IPS-18a (cell line): ENCODE measurements at regions not wholly inside any gene's neighbourhood (a gene's known extent, or its start where the extent isn't known, plus 50 kb on each side); places are given as distances from the start of the nearest gene placed in this dataset.

ENCODE experiments used
- H3K27ac ChIP-seq: one replicate; pipeline ENCODE4 v1.5.1; 2013; ENCODE audit warnings: low read length
- H3K27me3 ChIP-seq: one replicate; pipeline ENCODE4 v1.6.1; 2013; ENCODE audit warnings: mild to moderate bottlenecking, low read length; ENCODE audit not compliant: control insufficient read depth, insufficient read depth
- H3K36me3 ChIP-seq: one replicate; pipeline ENCODE4 v1.6.1; 2013; ENCODE audit warnings: low read depth, low read length; ENCODE audit not compliant: control insufficient read depth
- H3K4me1 ChIP-seq: one replicate; pipeline ENCODE4 v1.6.1; 2013; ENCODE audit warnings: low read depth, low read length; ENCODE audit not compliant: control insufficient read depth
- H3K4me3 ChIP-seq: one replicate; pipeline ENCODE4 v1.5.1; 2013; ENCODE audit warnings: low read length
- H3K9ac ChIP-seq: one replicate; pipeline ENCODE4 v1.6.1; 2013; ENCODE audit warnings: mild to moderate bottlenecking, low read length, moderate library complexity
- H3K9me3 ChIP-seq: one replicate; pipeline ENCODE4 v1.6.1; 2013; ENCODE audit warnings: low read depth, low read length; ENCODE audit not compliant: control insufficient read depth

GRCh38 chr1:224497714-224498573 is 63.3 kb upstream of the WDR26 start:
- Histone ChIP-seq H3K9ac (peak overlapping the region; percentile 46), H3K27me3 (no peaks in the 10 kb centered on the region), H3K4me3 (peak overlapping the region; percentile 36), H3K36me3 (no peaks in the 10 kb centered on the region), H3K9me3 (peaks cover 2% of the 10 kb centered on the region), H3K27ac (peak overlapping the region; percentile 90), H3K4me1 (peaks cover 44% of the 10 kb centered on the region)

- Histone ChIP-seq H3K27me3 (no peaks in the 10 kb centered on the region), H3K9me3 (peaks cover 2% of the 10 kb centered on the region), H3K4me3 (peak overlapping the region; percentile 36), H3K36me3 (no peaks in the 10 kb centered on the region), H3K9ac (peak overlapping the region; percentile 46), H3K27ac (peak overlapping the region; percentile 90), H3K4me1 (peaks cover 43% of the 10 kb centered on the region)
These were observed 64.1 kb upstream of the WDR26 start for GRCh38 chr1:224498574-224499170.

GRCh38 chr1:224499204-224499603 is 64.6 kb upstream of the WDR26 start:
- Histone ChIP-seq H3K4me3 (no peak overlapping the region), H3K4me1 (peaks cover 46% of the 10 kb centered on the region), H3K9me3 (peaks cover 2% of the 10 kb centered on the region), H3K9ac (peak overlapping the region; percentile 46), H3K36me3 (no peaks in the 10 kb centered on the region), H3K27me3 (no peaks in the 10 kb centered on the region), H3K27ac (no peak overlapping the region)

GRCh38 chr1:224500796-224501195 is 66.2 kb upstream of the WDR26 start:
- Histone ChIP-seq H3K27ac (no peak overlapping the region), H3K36me3 (no peaks in the 10 kb centered on the region), H3K4me1 (peaks cover 47% of the 10 kb centered on the region), H3K4me3 (no peak overlapping the region), H3K9me3 (peaks cover 2% of the 10 kb centered on the region), H3K27me3 (no peaks in the 10 kb centered on the region), H3K9ac (no peak overlapping the region)

- peaks cover 2% of the 10 kb centered on the region for H3K9me3 ChIP-seq
- no peak overlapping the region for H3K4me3 ChIP-seq
- no peak overlapping the region for H3K27ac ChIP-seq
- peaks cover 47% of the 10 kb centered on the region for H3K4me1 ChIP-seq
- no peak overlapping the region for H3K9ac ChIP-seq
- H3K27me3 ChIP-seq, result no peaks in the 10 kb centered on the region
- H3K36me3 ChIP-seq, result no peaks in the 10 kb centered on the region
These were observed 67.2 kb upstream of the WDR26 start for GRCh38 chr1:224501836-224502235.

- no peaks in the 10 kb centered on the region for H3K9me3 ChIP-seq
- no peaks in the 10 kb centered on the region for H3K27me3 ChIP-seq
- H3K9ac ChIP-seq, result no peak overlapping the region
- no peak overlapping the region for H3K4me3 ChIP-seq
- peak overlapping the region; percentile 12 for H3K27ac ChIP-seq
- peaks cover 43% of the 10 kb centered on the region for H3K4me1 ChIP-seq
- H3K36me3 ChIP-seq, result no peaks in the 10 kb centered on the region
These were observed 68.0 kb upstream of the WDR26 start for GRCh38 chr1:224502459-224503160.

GRCh38 chr1:224503161-224504118 is 68.8 kb upstream of the WDR26 start:
- no peaks in the 10 kb centered on the region for H3K36me3 ChIP-seq
- peaks cover 34% of the 10 kb centered on the region for H3K4me1 ChIP-seq
- H3K27ac ChIP-seq, result peak overlapping the region; percentile 12
- H3K9ac ChIP-seq, result no peak overlapping the region
- no peaks in the 10 kb centered on the region for H3K27me3 ChIP-seq
- no peak overlapping the region for H3K4me3 ChIP-seq
- H3K9me3 ChIP-seq, result no peaks in the 10 kb centered on the region

GRCh38 chr1:224504297-224505041 is 69.9 kb upstream of the WDR26 start:
- H3K27ac ChIP-seq, result no peak overlapping the region
- no peak overlapping the region for H3K4me3 ChIP-seq
- H3K9ac ChIP-seq, result peak overlapping the region; percentile 4
- no peaks in the 10 kb centered on the region for H3K36me3 ChIP-seq
- H3K4me1 ChIP-seq, result peaks cover 25% of the 10 kb centered on the region
- H3K27me3 ChIP-seq, result no peaks in the 10 kb centered on the region
- H3K9me3 ChIP-seq, result no peaks in the 10 kb centered on the region

- Histone ChIP-seq H3K36me3 (no peaks in the 10 kb centered on the region), H3K27ac (no peak overlapping the region)
These were observed 71.0 kb upstream of the WDR26 start for GRCh38 chr1:224505454-224506093.

GRCh38 chr1:224506141-224506814 is 71.7 kb upstream of the WDR26 start:
- peaks cover 21% of the 10 kb centered on the region for H3K4me1 ChIP-seq
- no peak overlapping the region for H3K4me3 ChIP-seq
- no peak overlapping the region for H3K27ac ChIP-seq
- H3K27me3 ChIP-seq, result no peaks in the 10 kb centered on the region
- H3K36me3 ChIP-seq, result no peaks in the 10 kb centered on the region
- H3K9me3 ChIP-seq, result no peaks in the 10 kb centered on the region
- H3K9ac ChIP-seq, result no peak overlapping the region

More at GRCh38 chr1:224505454-224506093, 71.0 kb upstream of the WDR26 start:
- Histone ChIP-seq H3K9me3 (no peaks in the 10 kb centered on the region), H3K9ac (no peak overlapping the region), H3K4me1 (peaks cover 24% of the 10 kb centered on the region), H3K4me3 (no peak overlapping the region), H3K27me3 (no peaks in the 10 kb centered on the region)
